ENCODE measurements at regions not wholly inside any gene's neighbourhood (a gene's known extent, or its start where the extent isn't known, plus 50 kb on each side); places are given as distances from the start of the nearest gene placed in this dataset.

GRCh38 chr20:23162887-23163286 lies 76.8 kb upstream of the CD93 start:
- H3K27me3 Mint-ChIP-seq = peaks cover 12% of the 10 kb centered on the region

GRCh38 chr20:23161968-23162696 lies 76.0 kb upstream of the CD93 start:
- peaks cover 12% of the 10 kb centered on the region for H3K27me3 Mint-ChIP-seq
- TF ChIP-seq CTCF (conservative IDR thresholded peaks at IDR 0.05) = no peak
- DNase-seq (ENCODE audit: extremely low spot score, unreplicated experiment) = no peak
- H3K4me1 Mint-ChIP-seq (ENCODE audit: unreplicated experiment) = peaks cover 23% of the 10 kb centered on the region
- H3K4me3 Mint-ChIP-seq = no peak overlapping the region
- H3K27ac Mint-ChIP-seq = no peak overlapping the region
- no peaks in the 10 kb centered on the region for H3K9me3 Mint-ChIP-seq
- H3K36me3 Mint-ChIP-seq = no peaks in the 10 kb centered on the region

More at GRCh38 chr20:23162887-23163286, 76.8 kb upstream of the CD93 start:
- Mint-ChIP-seq H3K27ac (no peak overlapping the region), H3K9me3 (no peaks in the 10 kb centered on the region), H3K36me3 (no peaks in the 10 kb centered on the region), H3K4me1 (ENCODE audit: unreplicated experiment) (peaks cover 23% of the 10 kb centered on the region), H3K4me3 (no peak overlapping the region)
- DNase-seq (ENCODE audit: extremely low spot score, unreplicated experiment) = no peak
- no peak for TF ChIP-seq CTCF (conservative IDR thresholded peaks at IDR 0.05)

GRCh38 chr20:23161244-23161891 lies 75.2 kb upstream of the CD93 start:
- DNase-seq (ENCODE audit: extremely low spot score, unreplicated experiment) = no peak
- H3K36me3 Mint-ChIP-seq = no peaks in the 10 kb centered on the region
- no peaks in the 10 kb centered on the region for H3K9me3 Mint-ChIP-seq
- peaks cover 12% of the 10 kb centered on the region for H3K27me3 Mint-ChIP-seq
- no peak for TF ChIP-seq CTCF (conservative IDR thresholded peaks at IDR 0.05)
- H3K4me3 Mint-ChIP-seq = no peak overlapping the region
- peaks cover 23% of the 10 kb centered on the region for H3K4me1 Mint-ChIP-seq (ENCODE audit: unreplicated experiment)
- H3K27ac Mint-ChIP-seq = no peak overlapping the region

GRCh38 chr20:23160536-23161243 lies 74.6 kb upstream of the CD93 start:
- Mint-ChIP-seq H3K9me3 (no peaks in the 10 kb centered on the region), H3K27ac (no peak overlapping the region), H3K4me3 (no peak overlapping the region), H3K36me3 (no peaks in the 10 kb centered on the region), H3K4me1 (ENCODE audit: unreplicated experiment) (peaks cover 26% of the 10 kb centered on the region), H3K27me3 (peaks cover 7% of the 10 kb centered on the region)
- no peak for DNase-seq (ENCODE audit: extremely low spot score, unreplicated experiment)
- TF ChIP-seq CTCF (conservative IDR thresholded peaks at IDR 0.05) = no peak

- no peaks in the 10 kb centered on the region for H3K36me3 Mint-ChIP-seq
- H3K27me3 Mint-ChIP-seq = peaks cover 4% of the 10 kb centered on the region
- DNase-seq (ENCODE audit: extremely low spot score, unreplicated experiment) = no peak
- no peak overlapping the region for H3K27ac Mint-ChIP-seq
- H3K9me3 Mint-ChIP-seq = no peaks in the 10 kb centered on the region
- H3K4me3 Mint-ChIP-seq = no peak overlapping the region
- H3K4me1 Mint-ChIP-seq (ENCODE audit: unreplicated experiment) = peaks cover 25% of the 10 kb centered on the region
- no peak for TF ChIP-seq CTCF (conservative IDR thresholded peaks at IDR 0.05)
Measured at GRCh38 chr20:23159947-23160318, 73.8 kb upstream of the CD93 start.
